ENCODE measurements at regions not wholly inside any gene's neighbourhood (a gene's known extent, or its start where the extent isn't known, plus 50 kb on each side); places are given as distances from the start of the nearest gene placed in this dataset.

DNA sequence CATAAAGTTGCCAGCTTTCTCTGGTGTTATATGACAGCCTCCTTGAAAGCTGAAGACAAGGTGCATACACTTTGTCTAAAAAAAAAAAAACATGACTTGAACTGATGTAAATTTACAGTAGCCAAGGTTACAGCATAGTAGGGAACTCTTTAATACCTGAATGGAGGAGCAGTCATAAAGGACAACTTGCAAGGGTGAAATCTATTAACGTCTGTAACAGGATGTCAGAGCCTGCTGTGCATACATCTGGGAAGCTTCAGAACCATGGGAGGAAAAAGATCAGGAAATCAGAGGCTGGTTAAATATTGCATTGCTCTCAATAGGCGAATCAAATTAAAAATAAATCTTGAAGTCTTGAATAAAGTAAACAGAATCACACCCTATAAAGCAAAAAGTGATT lies 484.0 kb upstream of the CTSO start:
- no peak for TF ChIP-seq EZH2phosphoT487 (IDR thresholded peaks at IDR 0.05; ENCODE audit: borderline replicate concordance, low read depth, low read length)
- TF ChIP-seq, protein P1, sequence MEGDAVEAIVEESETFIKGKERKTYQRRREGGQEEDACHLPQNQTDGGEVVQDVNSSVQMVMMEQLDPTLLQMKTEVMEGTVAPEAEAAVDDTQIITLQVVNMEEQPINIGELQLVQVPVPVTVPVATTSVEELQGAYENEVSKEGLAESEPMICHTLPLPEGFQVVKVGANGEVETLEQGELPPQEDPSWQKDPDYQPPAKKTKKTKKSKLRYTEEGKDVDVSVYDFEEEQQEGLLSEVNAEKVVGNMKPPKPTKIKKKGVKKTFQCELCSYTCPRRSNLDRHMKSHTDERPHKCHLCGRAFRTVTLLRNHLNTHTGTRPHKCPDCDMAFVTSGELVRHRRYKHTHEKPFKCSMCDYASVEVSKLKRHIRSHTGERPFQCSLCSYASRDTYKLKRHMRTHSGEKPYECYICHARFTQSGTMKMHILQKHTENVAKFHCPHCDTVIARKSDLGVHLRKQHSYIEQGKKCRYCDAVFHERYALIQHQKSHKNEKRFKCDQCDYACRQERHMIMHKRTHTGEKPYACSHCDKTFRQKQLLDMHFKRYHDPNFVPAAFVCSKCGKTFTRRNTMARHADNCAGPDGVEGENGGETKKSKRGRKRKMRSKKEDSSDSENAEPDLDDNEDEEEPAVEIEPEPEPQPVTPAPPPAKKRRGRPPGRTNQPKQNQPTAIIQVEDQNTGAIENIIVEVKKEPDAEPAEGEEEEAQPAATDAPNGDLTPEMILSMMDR (conservative IDR thresholded peaks at IDR 0.05; ENCODE audit: low read length) = no peak

Measured in OCI-LY7 (cell line).